Stomach (tissue), 8 donors: ENCODE measurements at regions not wholly inside any gene's neighbourhood (a gene's known extent, or its start where the extent isn't known, plus 50 kb on each side); places are given as distances from the start of the nearest gene placed in this dataset.

ENCODE experiments used
- DNase-seq, 2 donors: peaks; one replicate each; pipeline versions ENCODE4 v3.0.0 to v3.0.0-alpha.2; 2013 to 2019
- H3K27ac ChIP-seq, 5 donors: fragments of 200-600 bp in 4 of 5; sonication (generic) in 4 of 5; one replicate each; pipeline ENCODE4 v1.5.1; 2013 to 2019; ENCODE audit warnings: mild to moderate bottlenecking in 1 of 5, moderate library complexity in 1 of 5
- H3K27me3 ChIP-seq, 3 donors: fragments of 200-600 bp; sonication (generic); one replicate each; pipeline ENCODE4 v1.5.1; 2017 to 2019; ENCODE audit warnings: mixed run types in 1 of 3
- H3K36me3 ChIP-seq, 4 donors: fragments of 200-600 bp; sonication (generic); 1 replicate in 3 of 4; 2 replicates in 1 of 4; pipeline ENCODE4 v1.5.1; 2016 to 2019
- H3K4me1 ChIP-seq, 4 donors: fragments of 200-600 bp; sonication (generic); one replicate each; pipeline ENCODE4 v1.5.1; 2016 to 2019
- H3K4me3 ChIP-seq, 4 donors: fragments of 200-600 bp; sonication (generic) in 3 of 4; one replicate each; pipeline ENCODE4 v1.5.1; 2016 to 2019; ENCODE audit warnings: mild to moderate bottlenecking in 1 of 4
- H3K9me3 ChIP-seq, 4 donors: fragments of 200-600 bp; sonication (generic); one replicate each; pipeline ENCODE4 v1.5.1; 2016 to 2019
- CTCF ChIP-seq, 7 experiments: fragments of 450-650 bp in 4 of 7; fragments of 200-600 bp in 3 of 7; sonication (generic) in 3 of 7; IDR thresholded peaks; one replicate each; pipeline ENCODE4 v1.5.1; 2016 to 2019; ENCODE audit warnings: antibody characterized with exemption in 7 of 7, control low read depth in 2 of 7, mild to moderate bottlenecking in 1 of 7
- EP300 ChIP-seq: sonication (generic); formaldehyde crosslinking; IDR thresholded peaks from one replicate; pipeline ENCODE4 v1.6.1; 2017; ENCODE audit warnings: antibody characterized with exemption
- POLR2A ChIP-seq, 4 donors: fragments of 450-650 bp; IDR thresholded peaks; one replicate each; pipeline ENCODE4 v1.6.1; 2016; ENCODE audit warnings: antibody characterized with exemption in 4 of 4, control low read depth in 2 of 4, mild to moderate bottlenecking in 1 of 4, moderate library complexity in 1 of 4
- POLR2AphosphoS5 ChIP-seq, 3 donors: sonication (generic); formaldehyde crosslinking; IDR thresholded peaks; one replicate each; pipeline ENCODE4 v1.6.1; 2016; ENCODE audit warnings: antibody characterized with exemption in 3 of 3
- WGBS, 5 donors: extraction: QIAGEN DNeasy Blood & Tissue Kit in 3 of 5; methylation state at CpG; one replicate each; pipeline versions ENCODE4 v1.1.5 to v1.1.7; 2013 to 2018; 5-methylcytosine and 5-hydroxymethylcytosine counted together
- intact Hi-C: fragments of 100-400 bp; cut with DNase I; formaldehyde crosslinking; loops from one replicate; pipeline ENCODE4 v1.15.1; 2023; ENCODE audit warnings: low total_unique reads
- donor health status: healthy with polysubstance abuse.
- donor health status: Bipolar disorder and iron deficiency.
- donor health status: healthy.

DNA sequence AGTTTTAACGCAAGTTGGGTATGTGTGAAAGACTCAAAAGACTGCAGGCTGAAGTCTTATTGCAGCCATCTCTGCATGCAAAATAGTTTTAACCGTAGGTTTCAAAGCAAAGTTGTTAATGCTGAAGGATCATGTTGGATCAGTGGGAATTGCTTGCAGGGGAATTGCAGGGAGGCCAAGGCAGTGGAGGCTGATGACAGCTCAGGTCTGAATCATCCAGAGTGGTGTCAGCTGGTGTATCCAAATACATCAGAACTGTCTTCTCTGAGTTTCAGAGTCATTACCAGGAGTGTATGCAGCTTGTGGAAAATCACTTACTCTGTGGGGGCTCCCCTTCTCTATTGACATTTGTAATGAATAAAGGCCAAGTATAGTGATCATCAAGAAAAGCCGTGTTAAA, 435.7 kb downstream of the SH3GL2 start:
- peaks cover 0 to 4% (median 0%) of the 10 kb centered on the region in 4 donors for H3K4me1 ChIP-seq
- H3K9me3 ChIP-seq = peaks cover 0 to 12% (median 0%) of the 10 kb centered on the region in 4 donors
- no peak for DNase-seq
- H3K27ac ChIP-seq = no peak overlapping the region
- TF ChIP-seq POLR2A (IDR thresholded peaks at IDR 0.05) (no peak), POLR2AphosphoS5 (IDR thresholded peaks at IDR 0.05) (no peak), CTCF (IDR thresholded peaks at IDR 0.05) (no peak), EP300 (no peak)
- intact Hi-C loops = no loop called here
- no peaks in the 10 kb centered on the region for H3K27me3 ChIP-seq
- WGBS, 5 donors = 69 to 87% (median 75%) methylated on average over 3 of the region's 3 CpGs
- no peaks in the 10 kb centered on the region for H3K36me3 ChIP-seq
- no peak overlapping the region for H3K4me3 ChIP-seq

- DNase-seq = no peak
- H3K27ac ChIP-seq = no peak overlapping the region
- intact Hi-C loops = no loop called here
Measured at GRCh38 chr9:18015116-18015515, 436.2 kb downstream of the SH3GL2 start.

DNA sequence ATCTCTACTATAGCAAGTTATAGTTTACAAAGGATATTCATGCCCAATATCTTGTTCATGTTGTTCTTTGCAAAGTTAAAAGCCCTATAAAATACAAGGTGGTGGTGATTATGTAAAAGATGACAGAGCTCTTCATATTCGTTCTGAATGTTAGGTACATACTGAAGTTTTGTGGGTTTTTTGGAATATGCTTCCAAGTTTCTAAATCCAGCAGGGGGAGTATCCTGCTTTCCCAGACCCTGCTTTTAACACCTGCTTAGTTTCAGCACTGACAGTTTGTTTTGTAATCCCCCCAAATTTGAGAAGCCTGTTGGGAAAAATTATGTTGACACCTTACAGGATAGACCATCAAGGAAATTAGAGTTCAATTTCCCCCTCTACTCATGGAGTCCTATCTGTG, 438.3 kb downstream of the SH3GL2 start:
- Histone ChIP-seq H3K9me3 (peaks cover 0 to 12% (median 0%) of the 10 kb centered on the region in 4 donors), H3K4me3 (no peak overlapping the region), H3K4me1 (peaks cover 0 to 5% (median 2%) of the 10 kb centered on the region in 4 donors), H3K36me3 (no peaks in the 10 kb centered on the region), H3K27ac (no peak overlapping the region), H3K27me3 (no peaks in the 10 kb centered on the region)
- intact Hi-C loops = no loop called here
- DNase-seq = no peak
- 58 to 87% (median 71%) methylated on average over 1 of the region's 1 CpG for WGBS, 5 donors
- no peak for TF ChIP-seq POLR2A (IDR thresholded peaks at IDR 0.05)
- TF ChIP-seq POLR2AphosphoS5 (IDR thresholded peaks at IDR 0.05) = no peak
- TF ChIP-seq CTCF (IDR thresholded peaks at IDR 0.05) = no peak
- TF ChIP-seq EP300 = no peak

More at GRCh38 chr9:18015116-18015515, 436.2 kb downstream of the SH3GL2 start:
- H3K9me3 ChIP-seq = peaks cover 0 to 12% (median 0%) of the 10 kb centered on the region in 4 donors
- no peak overlapping the region for H3K4me3 ChIP-seq
- no peaks in the 10 kb centered on the region for H3K27me3 ChIP-seq
- TF ChIP-seq EP300 (no peak), POLR2A (IDR thresholded peaks at IDR 0.05) (no peak), POLR2AphosphoS5 (IDR thresholded peaks at IDR 0.05) (no peak), CTCF (IDR thresholded peaks at IDR 0.05) (no peak)
- WGBS, 5 donors = 83 to 96% (median 91%) methylated on average over 1 of the region's 1 CpG
- H3K36me3 ChIP-seq = no peaks in the 10 kb centered on the region
- peaks cover 0 to 4% (median 0%) of the 10 kb centered on the region in 4 donors for H3K4me1 ChIP-seq

- TF ChIP-seq POLR2AphosphoS5 (IDR thresholded peaks at IDR 0.05) (no peak), POLR2A (IDR thresholded peaks at IDR 0.05) (no peak), CTCF (IDR thresholded peaks at IDR 0.05) (no peak), EP300 (no peak)
- 51 to 66% (median 64%) methylated on average over 2 of the region's 2 CpGs for WGBS, 5 donors
- DNase-seq = no peak
- H3K9me3 ChIP-seq = peaks cover 0 to 12% (median 0%) of the 10 kb centered on the region in 4 donors
- H3K27me3 ChIP-seq = no peaks in the 10 kb centered on the region
- no peak overlapping the region for H3K27ac ChIP-seq
- intact Hi-C loops = no loop called here
- peaks cover 0 to 10% (median 4%) of the 10 kb centered on the region in 4 donors for H3K4me1 ChIP-seq
- no peak overlapping the region for H3K4me3 ChIP-seq
- H3K36me3 ChIP-seq = no peaks in the 10 kb centered on the region
Measured at GRCh38 chr9:18018221-18018620, 439.4 kb downstream of the SH3GL2 start.
